DMS 273 (cell line): ENCODE measurements at regions not wholly inside any gene's neighbourhood (a gene's known extent, or its start where the extent isn't known, plus 50 kb on each side); places are given as distances from the start of the nearest gene placed in this dataset.

ENCODE experiments used
- DNase-seq: peaks from one replicate; lab custom pipeline; 2025; ENCODE audit not compliant: unreplicated experiment; lab: John Stamatoyannopoulos, UW

DNA sequence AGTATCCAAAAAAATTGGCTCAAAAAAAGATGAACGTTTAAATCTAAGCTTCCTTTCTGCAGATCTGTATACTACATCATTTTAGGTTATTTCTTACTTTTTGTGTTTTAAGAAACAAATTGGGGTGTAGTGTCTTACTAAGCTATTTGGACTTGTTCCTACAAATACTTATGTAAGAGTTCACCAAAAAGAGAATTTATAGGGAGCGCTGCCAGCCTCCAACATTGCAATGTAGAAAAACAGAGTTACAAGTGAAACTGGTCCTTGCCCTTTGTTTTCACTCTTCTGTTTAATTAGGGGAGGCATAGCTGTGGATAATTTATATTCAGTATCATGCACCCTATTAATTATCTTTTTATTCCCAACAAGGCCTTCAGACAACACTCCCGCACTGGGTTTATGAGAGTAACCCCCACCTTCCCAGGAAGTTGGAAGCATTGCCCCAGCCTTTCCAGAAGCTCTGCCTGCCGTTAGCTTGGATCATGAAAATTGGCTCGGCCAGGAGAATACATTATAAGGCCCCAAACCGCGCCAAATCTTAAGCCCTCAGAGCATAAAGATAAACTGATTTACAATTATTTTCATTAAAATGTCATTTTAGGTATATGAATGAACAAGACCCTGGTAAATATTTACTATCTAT is 261.8 kb upstream of the KLF6 start:
- DNase-seq: no peak

DNA sequence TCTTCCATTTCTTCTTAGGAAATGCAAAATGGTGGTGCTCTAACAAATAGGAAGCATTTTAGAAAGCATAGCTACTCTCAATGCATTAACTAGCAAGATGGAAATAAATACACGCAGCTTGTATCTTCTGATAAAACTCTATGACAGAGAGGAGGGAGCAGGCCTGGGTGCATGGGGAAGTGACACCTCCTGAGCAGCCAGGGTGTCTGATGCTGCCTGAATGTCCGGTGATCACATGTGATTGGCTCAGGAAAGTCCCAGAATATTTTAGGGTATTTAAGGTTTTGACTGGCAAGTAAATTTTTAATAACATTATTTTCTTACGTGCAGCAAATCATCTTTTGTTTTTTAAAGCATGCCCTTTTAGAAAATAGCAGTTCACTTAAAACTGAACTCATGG is 261.0 kb upstream of the KLF6 start:
- no peak for DNase-seq

DNA sequence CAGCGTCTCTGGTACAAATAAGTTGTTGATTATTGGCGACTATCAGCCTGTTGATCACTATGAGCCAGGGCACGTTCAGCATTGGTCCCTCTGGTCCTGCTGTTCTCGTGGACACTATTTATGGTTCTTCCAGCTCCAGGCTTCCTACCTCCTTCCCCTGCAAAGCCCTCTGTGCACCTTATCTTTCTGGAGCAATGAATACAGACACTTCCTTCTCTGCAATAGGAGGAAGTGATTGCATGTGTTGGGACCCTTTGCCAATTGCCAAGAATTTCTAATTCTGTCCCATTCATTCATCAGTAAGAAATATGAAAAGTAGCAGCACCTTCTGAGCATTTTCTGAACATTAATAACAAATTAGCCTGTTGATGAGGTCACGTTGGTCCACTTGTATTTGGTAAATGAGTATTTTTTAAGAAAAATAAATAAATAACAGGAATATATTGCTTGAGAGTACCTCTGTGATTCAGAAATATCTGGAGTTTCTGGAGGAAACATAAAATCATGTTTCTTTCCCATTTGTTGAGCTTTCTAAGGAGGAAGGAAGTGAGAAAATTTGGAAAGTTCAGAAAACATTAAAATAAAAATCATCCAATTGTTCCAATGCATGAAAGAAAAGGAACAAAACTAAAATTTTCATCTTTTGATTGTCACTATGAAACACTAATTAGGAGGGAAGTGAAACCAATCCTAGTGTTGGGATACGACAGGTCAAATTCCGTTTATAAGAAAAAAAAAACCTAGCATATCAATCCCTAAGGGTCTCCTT is 259.1 kb upstream of the KLF6 start:
- DNase-seq: no peak

DNA sequence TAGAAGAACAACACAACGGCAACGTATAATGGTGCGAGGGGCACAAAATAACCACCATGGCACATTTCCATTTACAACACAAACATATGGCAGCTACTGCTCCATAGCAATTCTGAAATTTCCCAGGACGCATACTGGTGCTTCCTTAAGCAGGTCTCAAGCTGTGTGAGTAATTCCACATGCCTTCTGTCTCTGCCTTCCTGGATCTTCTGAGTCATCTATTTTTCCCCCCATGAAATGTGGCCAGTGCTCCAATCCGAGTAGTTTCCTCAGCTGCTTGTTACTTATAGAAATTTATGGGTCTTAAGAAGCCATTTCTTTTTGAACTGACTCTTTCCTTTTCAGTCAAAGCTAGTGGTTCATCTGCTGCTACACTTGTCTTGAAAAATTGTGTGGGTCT is 256.6 kb upstream of the KLF6 start:
- DNase-seq: no peak

DNA sequence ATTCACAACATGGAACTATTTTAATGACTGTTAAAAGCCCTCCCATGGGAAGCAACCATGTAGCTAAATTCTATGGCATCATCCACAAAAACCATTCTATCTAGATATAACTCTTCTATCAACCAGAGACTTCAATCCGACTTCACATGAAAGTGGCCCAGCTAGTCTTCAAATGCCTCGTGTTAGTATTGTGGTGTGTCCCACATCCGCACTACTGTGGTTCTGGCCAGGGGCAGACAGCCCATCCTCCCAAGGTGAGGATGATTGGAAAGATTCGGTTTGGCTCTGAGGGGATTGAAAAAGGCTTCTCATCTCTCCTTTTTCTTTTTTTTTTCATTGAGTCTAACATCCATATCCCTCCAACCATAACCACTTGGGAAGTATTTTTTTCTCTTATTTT is 253.0 kb upstream of the KLF6 start:
- DNase-seq: no peak

DNA sequence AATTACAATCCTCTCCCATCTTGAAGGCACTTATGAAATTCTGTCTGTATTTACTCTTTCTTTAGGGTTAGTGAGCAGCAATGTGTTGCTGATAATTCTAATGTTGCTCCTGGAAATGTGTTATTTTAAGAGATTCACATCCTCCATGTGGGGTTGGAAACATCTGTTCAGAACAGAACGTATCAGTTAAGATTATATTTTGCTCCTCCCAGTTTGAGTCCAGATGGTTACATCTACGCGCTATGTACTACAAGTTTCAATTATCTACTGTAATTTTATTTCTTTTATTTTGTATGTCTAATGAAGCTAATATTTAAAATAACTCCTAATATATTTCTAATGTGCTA is 250.6 kb upstream of the KLF6 start:
- DNase-seq: no peak

DNA sequence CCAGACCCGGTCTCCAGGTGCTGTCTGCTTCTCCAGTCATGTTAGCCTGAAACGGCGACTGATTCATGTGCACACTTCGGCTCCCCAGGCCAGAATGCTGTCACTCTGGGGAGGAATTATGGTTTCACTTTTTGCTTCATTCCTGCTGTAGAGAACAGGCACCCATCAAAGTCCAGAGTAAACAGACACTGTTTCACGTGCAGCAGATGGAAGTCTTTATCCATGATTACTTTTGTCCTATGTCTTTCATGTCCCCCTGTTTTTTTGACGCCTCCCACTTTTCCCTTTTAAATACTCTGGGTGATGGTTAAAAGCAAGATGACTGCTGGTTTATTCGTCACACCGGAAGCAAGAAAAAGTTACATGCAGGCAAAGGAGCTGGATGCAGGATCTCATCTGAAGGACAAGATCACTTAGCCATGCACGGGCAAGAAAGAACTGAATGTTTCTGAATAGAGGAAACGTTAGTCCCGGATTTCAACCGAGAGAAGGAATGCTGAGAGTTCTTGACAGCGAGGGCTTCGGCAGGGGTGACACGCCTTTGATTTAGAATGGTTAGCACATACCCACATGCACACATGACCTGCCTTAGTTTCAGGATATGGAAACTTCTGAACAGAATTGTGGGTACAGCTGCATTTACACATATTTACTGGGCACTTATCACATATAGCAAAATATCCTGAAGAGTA is 250.0 kb upstream of the KLF6 start:
- DNase-seq: no peak

DNA sequence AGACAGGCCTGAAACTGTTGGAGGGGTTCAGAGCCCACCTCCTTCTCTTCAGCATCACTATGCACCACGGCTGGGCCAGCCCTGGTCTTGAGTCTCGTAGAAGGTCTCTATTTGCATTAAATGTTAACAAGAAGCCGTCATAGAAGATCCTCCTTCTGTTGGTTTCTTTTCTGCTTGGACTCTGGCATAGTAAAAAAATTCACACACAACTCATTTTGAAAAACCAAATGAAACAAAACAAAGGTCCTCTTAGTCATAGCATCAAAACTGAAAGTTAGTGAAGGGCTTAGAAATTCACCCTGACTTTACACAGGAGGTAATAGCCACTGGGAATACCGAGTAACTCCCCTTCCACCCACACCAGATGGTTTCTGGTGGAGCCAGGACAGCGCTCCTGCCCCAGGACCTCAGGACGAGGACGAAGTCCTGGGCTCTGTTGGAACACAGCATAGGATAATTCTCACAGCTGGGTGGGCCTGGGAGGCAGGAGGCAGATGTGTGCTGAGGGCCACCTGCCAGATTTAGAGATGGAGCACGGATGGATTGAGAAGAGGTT is 248.4 kb upstream of the KLF6 start:
- DNase-seq: no peak

DNA sequence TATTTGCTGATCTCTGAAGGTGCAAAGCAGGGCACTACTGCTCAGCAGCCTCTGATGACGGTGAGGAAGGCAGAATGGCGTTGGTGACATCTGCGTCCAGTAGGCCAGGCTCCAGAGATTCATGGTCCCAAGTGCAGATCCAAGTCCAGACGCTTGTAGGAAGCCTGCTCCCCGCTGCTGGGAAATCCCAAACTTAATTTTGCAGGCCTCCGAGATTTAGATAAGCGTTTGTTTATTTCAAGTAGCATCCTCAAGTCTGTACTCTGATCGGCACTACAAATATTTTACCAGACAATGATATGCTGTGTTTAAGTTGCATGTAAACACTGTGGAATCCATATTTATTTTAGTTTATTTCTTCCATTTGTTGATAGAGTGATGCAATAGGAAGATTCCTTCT is 244.9 kb upstream of the KLF6 start:
- no peak for DNase-seq

DNA sequence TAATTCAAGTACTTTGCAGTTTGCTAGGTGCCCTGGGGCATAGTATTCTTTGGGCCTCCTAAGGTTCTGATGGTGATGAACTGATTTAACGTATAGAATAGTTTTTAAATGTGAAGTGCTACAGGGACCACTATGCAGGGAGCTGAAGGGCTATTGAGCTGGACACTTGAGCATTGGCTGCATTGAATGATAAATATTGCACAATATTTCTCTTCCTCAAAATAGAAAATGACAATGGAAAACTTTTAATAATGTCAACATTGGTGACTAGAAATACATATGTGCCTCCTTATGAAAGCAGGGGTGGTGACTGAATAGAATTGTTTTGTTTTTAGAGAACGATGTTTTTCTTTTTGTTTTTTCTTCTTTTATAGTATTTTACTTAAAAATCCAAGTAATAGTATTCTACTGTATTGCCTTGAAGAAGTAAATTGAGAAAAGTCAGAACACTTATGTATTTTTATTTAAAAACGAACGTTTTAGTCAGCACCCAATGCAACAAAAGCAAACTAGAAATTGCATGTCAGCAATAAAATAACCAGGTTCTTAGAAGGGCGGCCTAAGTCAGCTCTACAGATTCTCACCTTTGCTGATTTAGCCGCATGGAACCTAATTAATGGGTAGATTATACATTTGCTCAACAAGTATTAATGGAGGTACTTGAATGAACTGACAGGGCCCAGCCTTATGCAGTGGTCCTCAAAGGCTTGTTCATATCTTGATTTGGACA is 244.0 kb upstream of the KLF6 start:
- DNase-seq: no peak

DNA sequence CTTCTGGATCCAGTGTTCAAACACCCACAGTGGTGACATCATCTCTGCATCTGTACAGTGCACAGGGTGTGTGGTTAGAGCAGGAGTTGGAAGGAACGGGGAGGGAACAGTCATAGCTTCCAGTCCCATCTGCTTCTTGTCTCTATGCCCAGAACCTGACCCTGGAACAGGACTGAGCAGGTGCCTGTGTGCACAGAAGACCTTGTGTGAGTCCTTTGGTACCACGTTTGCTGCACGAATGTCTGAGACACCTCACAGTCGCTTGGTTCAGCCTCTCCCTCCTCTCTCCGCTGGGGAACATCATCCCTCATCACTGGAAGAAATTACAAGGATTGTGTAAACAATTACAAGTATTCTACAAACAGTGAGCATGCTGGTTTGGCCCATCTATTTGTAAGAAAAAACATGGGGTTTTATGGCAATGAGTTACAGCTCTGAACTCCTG is 243.0 kb upstream of the KLF6 start:
- DNase-seq: no peak

DNA sequence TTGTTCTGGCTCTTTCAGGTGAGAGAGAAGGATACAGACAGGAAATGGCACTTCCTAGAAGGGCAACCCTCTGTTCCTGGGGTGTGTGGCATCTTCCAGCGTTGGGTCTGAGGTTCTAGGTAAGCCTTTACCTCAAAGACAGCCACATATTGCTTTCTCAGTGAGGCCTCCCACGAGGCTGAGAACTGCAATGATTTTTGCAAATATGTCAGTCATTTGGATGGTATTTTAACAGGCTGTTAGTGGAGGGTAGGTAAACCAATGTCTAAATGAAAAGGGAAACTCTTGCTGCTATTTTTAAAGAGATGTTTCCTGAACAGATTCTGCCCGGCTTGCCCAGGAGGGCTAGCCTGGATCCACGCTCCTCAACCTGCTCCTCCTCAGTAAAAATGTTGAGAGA is 240.3 kb upstream of the KLF6 start:
- no peak for DNase-seq

DNA sequence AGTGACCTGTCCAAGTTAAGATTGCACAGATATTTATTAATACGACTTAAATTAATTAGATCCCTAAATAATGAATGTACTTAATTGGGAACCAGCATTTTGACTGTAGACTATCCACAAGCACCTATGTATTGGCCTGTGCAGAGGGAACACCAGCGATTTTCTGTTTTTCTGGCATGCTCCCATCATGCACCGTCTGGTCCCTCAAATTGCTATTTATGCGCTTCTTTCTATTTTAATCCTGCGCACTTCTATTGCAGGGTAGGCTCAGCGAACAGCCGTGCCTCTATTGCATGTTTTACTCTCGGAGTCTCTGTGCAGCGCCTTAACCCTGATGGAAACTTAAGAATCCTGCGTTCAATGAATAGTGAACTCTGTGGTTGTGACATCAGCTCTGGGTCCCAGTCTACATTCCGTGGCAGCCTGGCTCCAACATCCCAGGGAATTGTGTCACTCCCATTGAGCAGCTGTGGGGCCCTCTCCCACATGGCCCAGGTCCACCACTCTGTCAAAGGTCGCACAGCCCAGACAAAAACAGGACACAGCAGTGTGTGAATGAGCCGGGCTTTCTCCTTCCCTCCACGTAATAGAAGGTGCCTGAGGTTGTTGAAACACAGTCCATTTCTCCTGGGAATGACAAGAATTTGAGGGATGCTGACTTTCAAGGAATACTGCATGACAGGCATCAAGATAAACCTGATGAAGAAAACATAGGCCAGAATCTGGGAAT is 239.7 kb upstream of the KLF6 start:
- no peak for DNase-seq

DNA sequence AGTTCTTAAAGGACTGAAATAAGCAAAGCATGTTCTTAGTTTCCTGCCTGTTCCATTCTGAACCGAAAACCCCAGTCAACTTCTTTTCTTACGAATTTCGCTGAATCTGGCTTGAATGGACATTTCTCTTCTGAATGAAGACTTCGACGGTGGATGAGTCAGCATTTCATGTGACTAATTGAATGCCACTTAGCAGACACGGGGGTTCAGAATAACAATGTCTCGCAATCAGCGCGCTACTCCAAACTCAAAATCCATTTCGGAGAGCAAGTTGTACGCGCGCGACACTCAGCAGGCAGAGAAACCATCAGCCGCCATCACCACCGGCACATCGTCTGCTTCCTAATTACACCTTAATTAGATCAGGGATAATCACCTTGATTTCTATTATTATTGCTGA is 239.0 kb upstream of the KLF6 start:
- no peak for DNase-seq

DNA sequence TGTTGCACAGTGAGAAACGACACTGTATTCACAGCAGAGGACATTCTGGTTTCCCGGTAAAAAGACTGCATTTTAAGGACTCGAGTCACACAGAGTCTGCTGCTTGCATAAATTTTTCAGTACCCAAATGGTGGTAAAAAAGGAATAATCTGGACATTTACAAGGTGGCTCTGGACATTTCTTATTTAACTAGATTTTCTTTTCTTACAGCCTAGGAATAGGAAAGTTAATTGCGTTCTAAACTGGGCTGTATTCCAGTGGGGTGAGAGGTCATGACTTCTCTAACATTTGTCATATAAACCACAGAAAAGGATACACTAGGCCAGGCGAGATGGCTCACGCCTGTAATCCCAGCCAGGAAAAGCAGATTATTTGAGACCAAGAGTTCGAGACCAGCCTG is 237.5 kb upstream of the KLF6 start:
- no peak for DNase-seq

DNA sequence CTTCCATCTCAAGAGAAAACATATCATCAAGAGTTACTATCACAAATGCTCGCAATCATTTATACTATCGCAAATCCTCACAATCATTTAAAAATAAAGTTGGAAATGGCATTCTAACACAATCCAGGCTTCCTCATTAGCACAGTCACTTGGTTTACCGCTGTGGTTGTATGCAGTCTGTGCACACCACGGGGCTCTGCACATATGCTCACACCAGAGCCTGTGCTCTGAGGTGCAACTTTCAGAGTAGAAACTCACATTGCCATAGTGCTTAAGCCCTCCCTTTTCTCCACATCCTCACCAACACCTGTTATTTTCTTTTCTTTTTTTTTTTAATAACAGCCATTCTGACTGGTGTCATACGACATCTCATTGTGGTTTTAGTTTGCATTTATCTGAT is 235.6 kb upstream of the KLF6 start:
- DNase-seq: no peak

DNA sequence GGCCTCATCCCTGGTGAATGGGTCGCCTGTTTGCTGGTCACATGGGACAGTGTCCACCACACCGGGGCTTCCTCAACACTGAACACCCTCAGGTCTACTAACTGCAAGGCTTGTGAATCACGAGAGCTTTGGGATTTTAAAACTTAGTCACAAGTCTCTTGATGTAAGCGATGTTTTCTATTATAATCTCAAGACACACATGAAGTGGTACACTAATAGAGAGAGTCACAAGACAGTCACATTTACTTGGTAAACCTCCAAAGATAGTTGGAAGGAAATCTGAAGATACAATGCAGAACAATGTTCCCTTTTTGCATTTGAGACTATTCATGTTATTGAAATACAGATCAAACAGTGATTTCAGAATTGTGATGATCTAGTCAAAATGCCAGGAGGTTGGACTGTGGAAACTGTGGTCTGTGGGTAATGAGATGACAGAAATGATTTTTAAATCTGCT is 233.1 kb upstream of the KLF6 start:
- DNase-seq: no peak

DNA sequence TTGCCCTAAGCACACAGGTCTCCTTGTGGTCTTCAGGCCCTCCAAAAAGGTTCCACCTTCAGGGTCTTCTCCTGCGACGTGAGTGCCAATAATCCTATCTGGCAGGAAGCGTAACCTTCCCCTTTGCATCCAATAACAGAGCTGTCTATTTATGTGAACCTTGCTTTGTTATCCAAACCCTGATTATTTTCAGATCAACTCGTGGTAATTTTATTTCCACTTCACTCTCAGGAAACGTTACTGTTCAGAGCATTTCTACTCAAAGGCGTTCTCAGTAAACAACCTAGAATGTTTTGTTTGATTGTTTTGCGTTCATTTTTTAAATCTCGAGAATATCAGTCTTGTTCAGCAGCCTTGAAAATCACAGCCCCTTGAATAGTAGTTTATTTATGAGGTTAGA is 232.3 kb upstream of the KLF6 start:
- no peak for DNase-seq

DNA sequence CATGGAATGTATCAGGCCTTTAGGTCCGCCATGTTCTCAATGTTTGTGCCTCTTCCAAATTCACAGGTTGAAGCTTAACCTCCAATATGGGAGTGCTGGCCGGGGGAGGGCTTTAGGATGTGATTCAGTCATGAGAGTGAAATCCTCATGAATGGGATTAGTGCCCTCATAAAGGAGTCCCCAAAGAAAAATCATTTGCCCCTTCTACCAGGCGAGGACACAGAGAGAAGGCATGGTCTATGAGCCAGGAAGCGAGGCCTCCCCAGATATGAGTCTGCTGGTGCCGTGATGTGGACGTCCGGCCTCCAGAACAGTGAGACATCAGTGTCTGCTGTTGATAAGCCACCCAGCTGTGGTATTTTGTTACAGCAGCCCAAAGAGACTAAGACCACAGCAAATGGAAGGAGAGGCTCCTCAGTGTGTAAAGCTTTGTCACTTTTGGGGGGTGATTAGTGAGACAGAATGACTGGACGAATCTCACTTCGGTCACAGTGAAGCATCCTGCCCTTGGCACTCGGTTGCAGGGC is 231.3 kb upstream of the KLF6 start:
- DNase-seq: no peak

DNA sequence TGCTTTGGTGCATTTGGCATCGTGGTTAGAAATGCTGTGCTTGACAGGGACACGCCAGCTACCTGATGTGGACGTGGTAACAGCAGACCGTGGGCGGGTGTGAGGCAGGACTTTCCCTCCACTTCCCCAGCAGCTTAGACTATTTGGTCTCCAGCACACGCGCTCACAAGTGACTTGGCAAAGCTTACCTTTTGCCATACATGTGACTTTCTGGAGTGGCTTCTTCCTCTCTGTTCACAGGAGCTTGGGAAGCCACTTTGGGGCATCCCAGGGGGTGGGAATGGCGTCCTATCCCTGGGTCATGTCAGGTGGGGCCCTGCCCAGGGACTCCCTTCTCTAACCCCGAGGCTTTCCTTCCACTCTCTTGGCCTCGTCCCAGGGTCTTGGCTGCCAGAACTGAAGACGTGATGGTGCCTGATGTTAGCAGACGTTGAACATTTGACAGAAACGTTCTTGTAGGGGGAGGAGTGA is 228.7 kb upstream of the KLF6 start:
- DNase-seq: no peak
